Motor neuron (in vitro differentiated cells): ENCODE measurements at regions not wholly inside any gene's neighbourhood (a gene's known extent, or its start where the extent isn't known, plus 50 kb on each side); places are given as distances from the start of the nearest gene placed in this dataset.
A peak's percentile ranks its signal among the peaks of the same experiment; 100 is the strongest.
"Not testable (repeated sequence)": the region's sequence is repeated elsewhere in the genome, so short reads cannot be mapped to it uniquely, and the experiment has no call there.

Source experiments
- ATAC-seq, 8 experiments: fragments of 200-7000 bp; cut with Tn5 transposase; replicated peaks in 6 of 8; 2 replicates each; pipeline ENCODE4 v1.8.0; 2021; ENCODE audit warnings: mild to moderate bottlenecking in 8 of 8, moderate library complexity in 8 of 8
- H3K27ac ChIP-seq, 2 donors: fragments of 250-450 bp; sonication (Bioruptor Pico); 2 replicates each; pipeline ENCODE4 v1.9.0; 2021; ENCODE audit warnings: antibody characterized with exemption in 2 of 2, mild to moderate bottlenecking in 2 of 2, moderate library complexity in 1 of 2
- H3K4me1 ChIP-seq, 2 donors: fragments of 250-450 bp; sonication (Bioruptor Pico); replicated peaks in 1 of 2; 2 replicates each; pipeline ENCODE4 v1.6.1; 2021; ENCODE audit warnings: antibody characterized with exemption in 2 of 2, mild to moderate bottlenecking in 2 of 2, moderate library complexity in 1 of 2
- H3K4me3 ChIP-seq, 5 donors: fragments of 250-450 bp; sonication (Bioruptor Pico); 2 replicates each; pipeline ENCODE4 v1.9.0; 2021; ENCODE audit warnings: antibody characterized with exemption in 5 of 5, mild to moderate bottlenecking in 5 of 5, moderate library complexity in 4 of 5
- WGBS, 10 experiments: fragments of 450-650 bp; shearing (Covaris generic); methylation state at CpG; one replicate each; pipeline ENCODE4 v1.0.0; 2022; 5-methylcytosine and 5-hydroxymethylcytosine counted together
- in situ Hi-C, 9 experiments: fragments of 400-800 bp; cut with MboI; loops; one replicate each; pipeline ENCODE4 v1.15.0; 2021; ENCODE audit warnings: low sequenced_read_pairs in 9 of 9, low pct_unique_long_range_greater_than_20kb in 2 of 9; ENCODE audit not compliant: unreplicated experiment in 9 of 9

DNA sequence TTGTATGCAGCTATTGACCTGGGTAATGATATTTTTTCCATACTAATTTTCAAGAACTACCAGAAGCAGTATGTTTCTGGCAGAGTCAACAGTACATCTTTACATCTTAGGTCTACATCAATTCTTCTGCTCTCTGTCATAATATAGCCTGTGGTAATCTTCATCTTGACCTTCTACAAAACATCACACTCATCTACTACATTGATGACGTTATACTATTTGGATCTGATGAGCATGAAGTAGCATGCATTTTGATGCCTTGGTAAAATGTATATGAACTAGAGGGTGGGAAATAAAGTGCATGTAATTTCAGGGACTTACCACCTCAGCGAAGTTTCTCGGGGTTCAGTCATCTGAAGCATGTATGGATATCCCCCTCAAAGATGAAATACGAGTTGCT, 629.7 kb upstream of the SGCD start:
- 0 to 92% (median 60%) methylated on average over 1 to 4 of the region's 4 CpGs; no CpG with 5 or more reads in 3 of the 10 experiments for WGBS, 10 experiments
- ATAC-seq: no peak
- peaks cover 6 to 19% of the 10 kb centered on the region in 2 donors for H3K4me1 ChIP-seq
- no peak overlapping the region for H3K4me3 ChIP-seq
- in situ Hi-C loops: no loop called here
- H3K27ac ChIP-seq: no peak overlapping the region

GRCh38 chr5:155699385-155699784, 627.6 kb upstream of the SGCD start:
- WGBS, 10 experiments: 43 to 70% (median 50%) methylated on average over 1 of the region's 1 CpG; no CpG with 5 or more reads in 5 of the 10 experiments
- peak in 1 of 8 experiments; percentile 34 for ATAC-seq
- Histone ChIP-seq H3K4me1 (peaks cover 6 to 19% of the 10 kb centered on the region in 2 donors), H3K4me3 (no peak overlapping the region), H3K27ac (no peak overlapping the region)
- in situ Hi-C loops: no loop called here

- WGBS, 10 experiments: 0 to 78% (median 50%) methylated on average over 1 to 2 of the region's 3 CpGs; no CpG with 5 or more reads in 3 of the 10 experiments
- Histone ChIP-seq H3K27ac (no peak overlapping the region), H3K4me1 (peaks cover under 1 to 14% of the 10 kb centered on the region in 2 donors), H3K4me3 (no peak overlapping the region)
- in situ Hi-C loops: no loop called here
- ATAC-seq: peak in 3 of 8 experiments; percentile 33 to 60 (median 49)
Measured at GRCh38 chr5:155700333-155700732, 626.6 kb upstream of the SGCD start.

GRCh38 chr5:155711882-155712281, 615.1 kb upstream of the SGCD start:
- H3K4me1 ChIP-seq: no peaks in the 10 kb centered on the region
- no peak for ATAC-seq
- no peak overlapping the region for H3K27ac ChIP-seq
- WGBS, 10 experiments: 9 to 100% (median 60%) methylated on average over 1 of the region's 1 CpG; no CpG with 5 or more reads in 2 of the 10 experiments
- no peak overlapping the region for H3K4me3 ChIP-seq
- in situ Hi-C loops: no loop called here

DNA sequence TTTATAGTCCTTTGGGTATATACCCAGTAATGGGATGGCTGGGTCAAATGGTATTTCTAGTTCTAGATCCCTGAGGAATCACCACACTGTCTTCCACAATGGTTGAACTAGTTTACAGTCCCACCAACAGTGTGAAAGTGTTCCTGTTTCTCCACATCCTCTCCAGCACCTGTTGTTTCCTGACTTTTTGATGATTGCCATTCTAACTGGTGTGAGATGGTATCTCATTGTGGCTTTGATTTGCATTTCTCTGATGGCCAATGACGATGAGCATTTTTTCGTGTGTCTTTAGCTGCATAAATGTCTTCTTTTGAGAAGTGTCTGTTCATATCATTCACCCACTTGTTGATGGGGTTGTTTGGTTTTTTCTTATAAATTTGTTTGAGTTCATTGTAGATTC, 612.5 kb upstream of the SGCD start:
- ATAC-seq, H3K27ac ChIP-seq, H3K4me1 ChIP-seq, H3K4me3 ChIP-seq, in situ Hi-C loops: not testable (repeated sequence)
- no CpG with 5 or more reads among the region's 2 CpGs for WGBS, 10 experiments

DNA sequence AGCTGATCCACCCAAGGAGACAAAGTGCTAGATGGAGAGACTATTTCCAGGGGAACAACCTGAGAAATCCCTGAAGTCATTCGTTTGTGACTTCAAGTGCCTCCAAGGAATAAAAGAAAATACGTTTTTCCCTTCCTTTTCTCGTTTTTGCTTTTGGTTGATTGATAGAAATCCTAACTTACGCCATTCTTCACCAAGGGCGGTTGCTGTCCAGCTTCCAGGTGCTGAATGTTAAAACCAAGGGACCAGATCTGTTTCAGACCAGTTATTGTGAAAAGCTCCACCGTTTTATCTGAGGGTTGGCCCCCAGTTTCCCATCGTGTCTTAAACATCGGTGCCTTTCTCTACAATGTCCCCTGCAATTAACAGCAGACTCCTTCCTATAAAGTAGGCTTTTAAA, 600.7 kb upstream of the SGCD start:
- 0 to 29% (median 9%) methylated on average over 3 to 8 of the region's 8 CpGs for WGBS, 10 experiments
- Histone ChIP-seq H3K4me1 (peaks cover 0 to 3% of the 10 kb centered on the region in 2 donors), H3K27ac (no peak overlapping the region), H3K4me3 (no peak overlapping the region)
- in situ Hi-C loops: no loop called here
- ATAC-seq: no peak

DNA sequence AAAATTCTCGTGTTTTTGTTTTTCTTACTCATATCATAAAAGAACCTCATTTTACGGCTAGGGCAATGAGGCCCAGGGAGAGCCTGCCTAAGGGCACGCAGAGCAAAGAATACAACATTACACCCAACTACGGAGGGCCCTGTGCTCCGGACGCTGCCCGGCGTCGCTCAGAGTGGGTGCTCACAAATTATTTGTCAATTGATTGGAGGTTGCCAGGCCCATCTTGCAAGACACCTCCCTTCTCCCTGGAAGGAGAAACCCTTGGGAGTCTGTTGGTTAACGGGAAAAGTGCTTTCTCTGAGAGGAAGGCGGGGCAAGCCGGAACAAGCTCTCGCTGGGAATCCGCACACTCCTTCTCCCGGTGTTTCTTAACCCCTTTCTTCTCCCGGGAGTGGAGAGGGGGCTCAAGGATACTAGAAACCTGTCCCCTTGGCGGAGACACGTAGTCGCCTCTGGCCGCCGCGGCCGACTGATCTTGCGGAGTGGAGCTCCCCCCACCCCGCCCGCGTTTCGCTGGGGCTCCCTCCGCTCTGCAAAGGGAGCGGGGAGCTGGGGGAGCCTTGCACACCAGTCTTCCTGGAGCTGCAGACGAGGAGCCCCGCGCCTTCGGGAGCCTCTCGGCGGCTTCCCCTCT, 599.3 kb upstream of the SGCD start:
- peak in 2 of 8 experiments; percentile 4 to 5 for ATAC-seq
- in situ Hi-C loops: no loop called here
- H3K4me1 ChIP-seq: peaks cover 0 to 3% of the 10 kb centered on the region in 2 donors
- H3K4me3 ChIP-seq: peak overlapping the region; percentile 45 to 85 (median 52)
- 2 to 40% (median 14%) methylated on average over 2 to 16 of the region's 36 CpGs for WGBS, 10 experiments
- no peak overlapping the region for H3K27ac ChIP-seq

- Histone ChIP-seq H3K4me3 (peak overlapping the region; percentile 45 to 85 (median 52)), H3K27ac (no peak overlapping the region), H3K4me1 (peaks cover 0 to 3% of the 10 kb centered on the region in 2 donors)
- WGBS, 10 experiments: 0% methylated on average over 1 to 6 of the region's 83 CpGs; no CpG with 5 or more reads in 7 of the 10 experiments
- peak; percentile 73 to 89 (median 80) for ATAC-seq
- in situ Hi-C loops: no loop called here
Measured at GRCh38 chr5:155728146-155728856, 598.7 kb upstream of the SGCD start.

GRCh38 chr5:155728857-155729683, 597.9 kb upstream of the SGCD start:
- H3K4me1 ChIP-seq: peaks cover 0 to 3% of the 10 kb centered on the region in 2 donors
- no peak overlapping the region for H3K27ac ChIP-seq
- peak overlapping the region; percentile 45 to 85 (median 52) for H3K4me3 ChIP-seq
- in situ Hi-C loops: no loop called here
- WGBS, 10 experiments: 0 to 10% (median 2%) methylated on average over 2 to 28 of the region's 54 CpGs; no CpG with 5 or more reads in 2 of the 10 experiments
- ATAC-seq: peak; percentile 14 to 59 (median 50)

GRCh38 chr5:155729684-155730059, 597.3 kb upstream of the SGCD start:
- in situ Hi-C loops: no loop called here
- Histone ChIP-seq H3K27ac (no peak overlapping the region), H3K4me1 (peaks cover 0 to 3% of the 10 kb centered on the region in 2 donors), H3K4me3 (peak overlapping the region; percentile 45 to 85 (median 52))
- WGBS, 10 experiments: 0 to 6% (median 3%) methylated on average over 2 to 11 of the region's 13 CpGs; no CpG with 5 or more reads in 4 of the 10 experiments
- ATAC-seq: no peak

DNA sequence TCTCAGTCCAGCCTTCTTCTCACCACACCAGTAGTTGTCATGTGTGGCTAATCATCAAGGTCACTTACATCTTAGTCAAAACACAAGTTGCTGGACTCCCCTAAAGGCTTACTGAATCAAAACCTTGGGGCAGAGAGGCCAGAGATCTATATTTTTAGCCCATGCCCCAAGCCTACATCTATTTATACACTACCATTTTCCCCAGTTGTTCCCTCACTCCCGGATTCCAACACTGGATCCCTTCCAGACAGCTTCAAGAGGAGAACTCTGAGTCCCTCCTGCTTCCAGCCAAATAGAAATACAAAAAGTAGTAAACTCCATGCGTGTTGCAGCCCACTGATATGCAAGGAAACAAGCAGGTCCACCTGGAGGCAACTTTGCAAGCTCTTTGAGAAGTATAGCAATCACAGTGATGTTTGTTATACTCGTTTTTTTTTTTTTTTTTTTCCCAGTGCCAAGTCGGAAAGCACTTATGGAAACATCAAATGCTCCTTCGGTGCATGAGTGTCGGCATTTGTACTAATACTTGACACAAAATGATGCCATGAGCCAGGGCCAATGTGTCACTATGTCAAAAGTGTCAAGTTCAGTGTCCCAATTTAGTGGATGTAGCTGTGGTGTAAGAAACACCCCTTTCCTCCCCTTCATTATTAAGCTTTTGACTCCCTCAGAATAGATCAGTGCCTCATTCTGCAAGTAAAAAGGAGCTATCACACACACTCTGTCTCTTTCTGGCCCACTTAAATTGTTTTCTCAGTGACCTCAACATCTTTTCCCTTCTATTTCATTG, 594.2 kb upstream of the SGCD start:
- Histone ChIP-seq H3K4me3 (no peak overlapping the region), H3K4me1 (no peaks in the 10 kb centered on the region), H3K27ac (no peak overlapping the region)
- no peak for ATAC-seq
- in situ Hi-C loops: no loop called here
- 15 to 59% (median 30%) methylated on average over 1 to 4 of the region's 6 CpGs; no CpG with 5 or more reads in 2 of the 10 experiments for WGBS, 10 experiments

DNA sequence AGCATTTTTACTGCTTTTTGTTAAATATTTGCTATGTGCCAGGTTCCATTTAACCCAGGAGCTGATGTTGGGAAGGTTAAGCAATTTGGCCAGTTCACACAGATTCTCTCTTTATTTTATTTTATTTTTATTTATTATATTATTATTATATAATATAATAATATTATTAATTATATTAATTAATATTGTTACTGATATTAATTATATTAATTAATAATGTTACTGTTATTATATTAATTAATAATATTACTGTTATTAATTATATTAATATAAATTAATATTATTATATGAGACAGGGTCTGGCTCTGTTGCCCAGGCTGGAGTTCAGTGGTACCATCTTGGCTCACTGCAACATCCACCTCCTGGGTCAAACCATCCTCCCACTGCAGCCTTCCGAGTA, 593.0 kb upstream of the SGCD start:
- ATAC-seq: no peak
- no peak overlapping the region for H3K4me3 ChIP-seq
- H3K4me1 ChIP-seq: no peaks in the 10 kb centered on the region
- in situ Hi-C loops: no loop called here
- 14 to 86% (median 80%) methylated on average over 1 of the region's 1 CpG; no CpG with 5 or more reads in 7 of the 10 experiments for WGBS, 10 experiments
- no peak overlapping the region for H3K27ac ChIP-seq
